Spleen (tissue), 7 donors: ENCODE measurements at regions not wholly inside any gene's neighbourhood (a gene's known extent, or its start where the extent isn't known, plus 50 kb on each side); places are given as distances from the start of the nearest gene placed in this dataset.

Source experiments
- CTCF ChIP-seq, 11 experiments: fragments of 200-600 bp in 7 of 11; fragments of 450-650 bp in 4 of 11; sonication (generic) in 4 of 11; IDR thresholded peaks in 8 of 11; conservative IDR thresholded peaks in 3 of 11; 1 replicate in 7 of 11; 2 replicates in 4 of 11; pipeline versions ENCODE4 v1.4.0 to v1.8.0; 2016 to 2021; ENCODE audit warnings: antibody characterized with exemption in 11 of 11, inconsistent platforms in 4 of 11, mild to moderate bottlenecking in 1 of 11
- POLR2AphosphoS5 ChIP-seq, 3 donors: sonication (generic); formaldehyde crosslinking; IDR thresholded peaks; one replicate each; pipeline ENCODE4 v1.5.1; 2017; ENCODE audit warnings: antibody characterized with exemption in 3 of 3
- donor health status: DM: no; HTN: no; CAD: no; lungs with moderate emphysema.
- donor health status: DM: no; HTN: no; CAD: no.
- donor health status: DM: no; HTN: no; CAD: no.

DNA sequence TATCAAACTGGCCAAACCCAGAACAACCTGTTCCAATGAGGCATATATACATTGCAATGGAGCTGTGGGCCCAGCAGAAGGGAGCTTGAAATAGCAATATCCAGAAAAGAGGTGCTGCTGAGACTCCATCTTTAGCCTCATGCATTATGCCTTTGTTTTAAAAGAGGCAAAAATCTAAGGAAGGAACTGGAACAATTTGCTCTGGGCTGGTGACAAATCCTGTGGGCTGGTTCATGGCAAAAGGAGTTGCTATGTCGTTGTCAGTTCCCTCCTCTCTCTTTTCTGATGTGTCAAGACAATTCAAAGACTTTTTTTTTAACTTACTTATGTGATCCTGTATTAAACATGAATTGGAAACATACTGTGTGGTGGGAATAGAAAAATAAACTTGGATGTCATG lies 124.2 kb upstream of the FSHR start:
- TF ChIP-seq CTCF (IDR thresholded peaks at IDR 0.05 in 8 of 11, conservative IDR thresholded peaks at IDR 0.05 in 3 of 11) (no peak), POLR2AphosphoS5 (IDR thresholded peaks at IDR 0.05) (no peak)
